Uterus (tissue), 3 donors: ENCODE measurements at regions not wholly inside any gene's neighbourhood (a gene's known extent, or its start where the extent isn't known, plus 50 kb on each side); places are given as distances from the start of the nearest gene placed in this dataset.

Source experiments
- DNase-seq, 2 donors: peaks; one replicate each; pipeline ENCODE4 v3.0.0-alpha.2; 2019 to 2020
- H3K27ac ChIP-seq, 2 donors: fragments of 200-600 bp; sonication (generic); 1 replicate in 1 of 2; 2 replicates in 1 of 2; pipeline ENCODE4 v1.5.1; 2016 to 2018
- H3K27me3 ChIP-seq, 2 donors: fragments of 200-600 bp; sonication (generic); one replicate each; pipeline ENCODE4 v1.5.1; 2018 to 2019; ENCODE audit warnings: control low read depth in 1 of 2
- H3K36me3 ChIP-seq, 2 donors: fragments of 200-600 bp; sonication (generic); one replicate each; pipeline ENCODE4 v1.5.1; 2019; ENCODE audit warnings: control low read depth in 1 of 2
- H3K4me1 ChIP-seq, 2 donors: fragments of 200-600 bp; sonication (generic); one replicate each; pipeline ENCODE4 v1.5.1; 2018 to 2019; ENCODE audit warnings: control low read depth in 1 of 2
- H3K4me3 ChIP-seq, 2 donors: fragments of 200-600 bp; sonication (generic); 1 replicate in 1 of 2; 2 replicates in 1 of 2; pipeline ENCODE4 v1.5.1; 2018 to 2019; ENCODE audit warnings: mild to moderate bottlenecking in 1 of 2
- H3K9me3 ChIP-seq, 2 donors: fragments of 200-600 bp; sonication (generic); one replicate each; pipeline ENCODE4 v1.5.1; 2019; ENCODE audit warnings: control low read depth in 1 of 2
- CTCF ChIP-seq, 4 experiments: fragments of 200-600 bp in 2 of 4; fragments of 450-650 bp in 2 of 4; sonication (generic) in 2 of 4; IDR thresholded peaks; one replicate each; pipeline ENCODE4 v1.5.1; 2016 to 2019; ENCODE audit warnings: antibody characterized with exemption in 4 of 4, mild to moderate bottlenecking in 2 of 4, moderate library complexity in 1 of 4
- POLR2A ChIP-seq, 2 donors: fragments of 450-650 bp; IDR thresholded peaks; one replicate each; pipeline ENCODE4 v1.6.1; 2016; ENCODE audit warnings: antibody characterized with exemption in 2 of 2, mild to moderate bottlenecking in 1 of 2, moderate library complexity in 1 of 2
- intact Hi-C: fragments of 100-400 bp; cut with DNase I; formaldehyde crosslinking; loops from one replicate; pipeline ENCODE4 v1.15.1; 2023; ENCODE audit warnings: low total_unique reads
- donor health status: DM: yes; HTN: yes; CAD: no.

DNA sequence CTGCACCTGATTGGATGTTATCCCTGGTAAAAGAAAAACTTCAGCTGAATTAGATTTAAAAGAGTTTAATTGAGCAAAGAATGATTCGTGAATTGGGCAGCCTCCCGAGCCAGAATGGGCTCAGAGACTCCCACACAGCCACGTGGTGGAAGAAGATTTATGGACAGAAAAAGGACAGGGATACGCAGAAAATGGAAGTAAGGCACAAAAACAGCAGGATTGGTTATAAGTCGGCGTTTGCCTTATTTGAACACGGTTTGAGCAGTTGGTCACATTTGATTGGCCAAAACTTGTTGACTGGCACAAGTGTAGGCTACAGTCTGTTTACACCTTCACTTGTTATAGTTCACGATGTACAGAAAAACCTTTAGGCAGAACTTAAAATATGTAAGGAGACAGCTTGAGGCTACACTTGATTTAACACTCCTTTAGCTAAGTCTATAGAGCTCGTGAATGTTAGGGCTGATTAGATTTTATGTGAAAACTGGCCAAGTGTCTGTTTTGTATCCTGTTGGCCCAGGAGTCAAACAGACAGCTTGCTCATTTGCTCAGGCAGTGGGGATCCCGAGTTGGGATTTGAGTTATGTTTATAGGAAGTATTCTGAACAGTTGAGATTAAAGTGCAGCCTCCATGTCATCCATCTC is 119.5 kb upstream of the SHISA6 start:
- Histone ChIP-seq H3K4me1 (no peaks in the 10 kb centered on the region), H3K4me3 (peak overlapping the region in 1 of 2 donors; percentile 8), H3K9me3 (no peaks in the 10 kb centered on the region), H3K27me3 (no peaks in the 10 kb centered on the region), H3K36me3 (no peaks in the 10 kb centered on the region), H3K27ac (peak overlapping the region; percentile 1 to 24)
- intact Hi-C loops: loop anchor here (10.0 kb wide), 1 partner anchor 63 kb away; no protein-coding TSS in a partner anchor
- TF ChIP-seq POLR2A (IDR thresholded peaks at IDR 0.05) (no peak), CTCF (IDR thresholded peaks at IDR 0.05) (no peak)
- DNase-seq: peak in 1 of 2 donors; percentile 30

GRCh38 chr17:11109106-11109505 is 131.9 kb upstream of the SHISA6 start:
- Histone ChIP-seq H3K36me3 (no peaks in the 10 kb centered on the region), H3K4me1 (no peaks in the 10 kb centered on the region), H3K9me3 (no peaks in the 10 kb centered on the region), H3K4me3 (no peak overlapping the region), H3K27me3 (no peaks in the 10 kb centered on the region), H3K27ac (no peak overlapping the region)
- intact Hi-C loops: no loop called here
- DNase-seq: no peak
- TF ChIP-seq POLR2A (IDR thresholded peaks at IDR 0.05): no peak
- TF ChIP-seq CTCF (IDR thresholded peaks at IDR 0.05): no peak

GRCh38 chr17:11105141-11105540 is 135.9 kb upstream of the SHISA6 start:
- intact Hi-C loops: no loop called here
- H3K27me3 ChIP-seq: no peaks in the 10 kb centered on the region
- no peak for DNase-seq
- no peak overlapping the region for H3K27ac ChIP-seq
- no peaks in the 10 kb centered on the region for H3K4me1 ChIP-seq
- no peak overlapping the region for H3K4me3 ChIP-seq
- H3K9me3 ChIP-seq: no peaks in the 10 kb centered on the region
- TF ChIP-seq CTCF (IDR thresholded peaks at IDR 0.05): no peak
- no peaks in the 10 kb centered on the region for H3K36me3 ChIP-seq

GRCh38 chr17:11097121-11097520 is 143.9 kb upstream of the SHISA6 start:
- intact Hi-C loops: no loop called here
- Histone ChIP-seq H3K4me3 (no peak overlapping the region), H3K36me3 (no peaks in the 10 kb centered on the region), H3K27me3 (no peaks in the 10 kb centered on the region), H3K27ac (no peak overlapping the region), H3K4me1 (no peaks in the 10 kb centered on the region), H3K9me3 (no peaks in the 10 kb centered on the region)
- DNase-seq: no peak
- no peak for TF ChIP-seq POLR2A (IDR thresholded peaks at IDR 0.05)
- TF ChIP-seq CTCF (IDR thresholded peaks at IDR 0.05): no peak

GRCh38 chr17:11094331-11094730 is 146.7 kb upstream of the SHISA6 start:
- no peaks in the 10 kb centered on the region for H3K9me3 ChIP-seq
- H3K36me3 ChIP-seq: no peaks in the 10 kb centered on the region
- H3K4me1 ChIP-seq: no peaks in the 10 kb centered on the region
- no peak overlapping the region for H3K27ac ChIP-seq
- no peak for TF ChIP-seq POLR2A (IDR thresholded peaks at IDR 0.05)
- DNase-seq: no peak
- intact Hi-C loops: no loop called here
- no peaks in the 10 kb centered on the region for H3K27me3 ChIP-seq
- H3K4me3 ChIP-seq: no peak overlapping the region
